ENCODE measurements at regions not wholly inside any gene's neighbourhood (a gene's known extent, or its start where the extent isn't known, plus 50 kb on each side); places are given as distances from the start of the nearest gene placed in this dataset.

DNA sequence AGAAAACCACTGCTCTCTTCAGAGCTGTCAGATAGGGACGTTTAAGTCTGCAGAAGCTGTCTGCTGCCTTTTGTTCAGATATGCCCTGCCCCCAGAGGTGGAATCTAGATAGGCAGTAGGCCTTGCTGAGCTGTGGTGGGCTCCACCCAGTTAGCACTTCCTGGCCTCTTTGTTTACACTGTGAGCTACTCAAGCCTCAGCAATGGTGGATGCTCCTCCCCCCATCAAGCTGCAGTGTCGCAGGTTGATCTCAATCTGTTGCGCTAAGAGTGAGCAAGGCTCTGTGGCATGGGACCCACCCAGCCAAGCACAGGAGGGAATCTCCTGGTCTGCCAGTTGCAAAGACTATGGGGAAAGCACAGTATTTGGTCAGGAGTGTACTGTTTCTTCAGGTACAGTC is 59.2 kb upstream of the ZNF641 start:
- DNase-seq: peak in 1 of 3 experiments; percentile 10

DNA sequence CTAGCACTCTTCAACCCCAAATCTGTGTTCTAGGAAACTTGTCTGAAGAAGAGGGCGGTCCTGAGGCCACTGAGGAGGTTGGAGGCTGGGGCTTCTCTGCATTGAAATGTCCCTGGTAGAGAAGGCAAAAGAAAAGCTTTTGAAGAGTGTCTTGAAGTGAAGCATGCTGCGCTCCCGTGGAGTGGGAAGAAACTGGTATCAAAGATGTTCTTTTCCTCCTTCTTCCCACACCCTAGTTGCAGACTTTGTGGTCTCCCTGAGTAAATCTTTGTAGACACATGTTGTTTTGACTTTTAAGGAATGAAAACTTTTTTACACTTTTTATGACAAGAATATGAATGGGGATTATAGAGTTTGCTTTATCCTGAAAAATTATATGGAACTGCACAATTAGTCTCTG is 59.0 kb upstream of the ANP32D start:
- DNase-seq: no peak

DNA sequence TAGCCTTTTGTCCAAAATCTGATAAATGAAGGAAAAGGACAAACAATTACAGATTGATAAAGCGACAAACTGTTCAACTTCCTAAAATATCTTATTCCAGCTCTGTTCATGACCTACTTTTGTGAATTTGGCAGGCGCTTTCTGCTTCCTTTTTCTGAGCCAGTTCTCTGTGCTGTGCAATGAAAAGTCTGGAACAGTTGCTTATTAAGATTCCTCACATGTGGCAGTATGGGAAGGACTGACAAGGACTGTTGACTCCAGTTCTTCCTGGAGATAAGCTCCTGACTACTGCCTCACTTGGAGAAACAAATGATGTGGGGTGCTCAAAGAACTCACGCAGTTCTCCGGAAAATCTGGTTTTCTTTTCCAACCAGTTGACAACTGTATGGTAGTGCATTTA is 58.3 kb upstream of the ANP32D start:
- no peak for DNase-seq

DNA sequence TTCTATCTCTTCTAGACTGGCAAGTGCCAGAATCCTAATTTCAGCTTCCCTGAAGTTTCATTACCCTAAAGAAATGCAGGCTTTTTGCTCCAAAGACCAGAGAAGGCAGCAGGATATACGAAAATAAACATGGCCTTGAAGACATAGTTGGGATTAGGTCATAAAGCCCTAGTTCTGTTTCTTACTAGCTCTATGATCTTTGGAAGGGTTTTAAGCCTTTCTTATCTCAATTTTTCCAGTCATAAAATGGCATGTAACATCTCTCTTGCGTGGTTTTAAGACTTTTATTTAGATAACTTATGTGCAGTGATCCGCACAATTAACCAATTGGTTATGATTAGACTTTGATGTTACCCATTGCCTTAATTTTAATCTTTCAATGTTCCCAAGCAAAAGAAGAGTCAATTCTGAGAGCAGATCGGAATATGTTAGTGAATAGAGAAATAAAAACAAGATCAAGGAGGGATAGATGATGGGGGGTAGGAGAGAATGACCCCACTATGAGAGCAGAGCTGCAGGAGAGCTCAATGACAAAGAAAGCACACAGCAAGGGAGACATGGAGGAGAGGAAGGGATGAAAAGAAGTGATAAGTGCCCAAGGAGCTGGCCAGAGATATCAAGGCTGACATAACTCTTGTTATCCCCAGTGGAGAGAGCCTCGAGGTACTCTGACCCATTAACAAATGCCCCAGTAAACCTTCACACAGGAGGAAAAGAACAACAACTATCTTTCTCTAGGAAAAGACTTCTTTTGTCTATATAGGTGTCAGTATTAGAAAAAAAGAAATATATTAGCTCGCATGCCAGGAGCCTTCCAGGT is 53.0 kb upstream of the ANP32D start:
- DNase-seq: no peak

DNA sequence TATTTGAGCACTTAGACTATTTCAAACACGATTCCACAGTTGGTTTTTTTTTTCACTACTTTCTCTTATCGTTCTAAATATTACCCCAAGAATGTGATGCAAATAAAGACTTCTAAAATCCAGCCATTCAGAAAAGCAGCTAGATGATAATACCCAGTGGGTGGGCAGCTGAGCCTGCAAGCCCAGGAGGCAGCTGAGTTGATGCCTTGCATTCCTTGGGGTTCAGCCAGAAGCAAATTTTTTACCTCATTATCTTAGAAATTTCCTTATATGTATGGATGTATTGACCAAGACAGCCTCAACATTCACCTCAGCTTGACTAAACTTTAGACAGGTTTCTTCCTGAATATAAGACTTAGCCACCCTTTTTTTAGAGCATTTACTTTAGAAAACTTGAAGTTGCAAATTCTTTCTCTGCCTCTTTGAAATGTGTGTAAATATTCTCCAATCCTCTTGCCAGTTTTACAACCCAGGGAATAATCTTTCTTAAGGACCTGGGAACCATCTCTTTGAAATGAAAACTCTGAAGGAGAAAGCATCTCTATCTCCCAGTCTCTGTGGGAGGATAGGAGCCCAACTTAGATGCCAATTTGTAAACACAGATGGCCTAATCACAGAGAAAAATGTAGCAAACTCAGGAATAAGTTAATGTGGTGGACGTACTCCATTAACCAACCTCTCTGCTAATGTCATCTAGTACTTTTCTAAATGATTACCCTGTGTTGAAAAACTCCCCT is 52.2 kb upstream of the ANP32D start:
- no peak for DNase-seq

DNA sequence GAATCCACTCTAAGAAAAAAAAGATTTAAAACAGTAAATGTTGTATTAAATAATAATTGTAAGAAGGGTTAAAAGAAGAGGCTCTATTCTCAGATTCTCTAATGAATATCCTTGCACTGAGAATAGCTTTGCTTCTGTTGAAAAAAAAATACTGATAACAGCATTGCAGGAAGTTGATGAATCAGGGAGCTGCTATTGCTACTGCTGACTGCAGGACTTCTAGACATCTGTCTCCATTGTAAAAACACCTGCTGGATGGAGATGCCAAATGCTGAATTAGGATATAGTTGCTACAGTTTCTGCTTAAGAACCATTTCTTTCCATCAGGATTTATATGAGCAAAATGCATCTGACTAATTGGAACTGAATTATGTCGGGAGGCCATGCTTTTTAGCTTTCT is 50.3 kb upstream of the ANP32D start:
- DNase-seq: no peak

Data from NCI-H1417 (cell line).